ENCODE measurements at regions not wholly inside any gene's neighbourhood (a gene's known extent, or its start where the extent isn't known, plus 50 kb on each side); places are given as distances from the start of the nearest gene placed in this dataset.
"Not testable (repeated sequence)": the region's sequence is repeated elsewhere in the genome, so short reads cannot be mapped to it uniquely, and the experiment has no call there.

GRCh38 chr11:3513311-3513710 lies 128.5 kb downstream of the ART5 start:
- DNase-seq: not testable (repeated sequence)

- not testable (repeated sequence) for DNase-seq
Measured at GRCh38 chr11:3512751-3513150, 129.0 kb downstream of the ART5 start.

DNA sequence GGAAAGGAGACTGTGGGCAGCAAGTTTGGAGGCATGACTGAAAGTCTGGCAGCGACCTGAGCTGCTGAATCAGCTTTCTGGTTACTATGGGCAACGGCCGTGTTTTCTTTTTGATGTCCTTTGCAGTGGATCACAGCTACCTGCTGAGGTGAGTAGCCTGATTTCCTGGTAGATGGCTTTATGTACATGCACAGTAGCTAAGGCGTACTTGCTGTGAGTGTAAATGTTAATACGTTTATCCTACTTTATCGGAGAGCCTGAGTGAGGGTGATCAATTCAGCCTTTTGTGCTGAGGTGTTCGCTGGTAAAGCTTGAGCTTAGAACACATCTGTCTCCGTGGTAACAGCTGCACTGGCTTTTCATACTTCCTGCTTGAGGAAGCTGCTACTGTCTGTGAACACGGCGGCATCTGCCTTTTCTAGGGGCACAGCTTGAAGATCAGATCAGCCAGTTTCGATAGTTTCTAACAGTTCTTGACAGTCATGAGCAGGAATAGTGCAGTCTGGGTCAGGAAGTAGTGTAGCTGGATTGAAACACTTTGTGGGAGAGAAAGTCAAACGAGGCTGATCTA lies 129.6 kb downstream of the ART5 start:
- DNase-seq: not testable (repeated sequence)

- DNase-seq: not testable (repeated sequence)
Measured at GRCh38 chr11:3511416-3512132, 130.2 kb downstream of the ART5 start.

- DNase-seq: not testable (repeated sequence)
Measured at GRCh38 chr11:3509563-3509962, 130.6 kb upstream of the ZNF195 start.

- not testable (repeated sequence) for DNase-seq
Measured at GRCh38 chr11:3499198-3499597, 120.3 kb upstream of the ZNF195 start.

DNA sequence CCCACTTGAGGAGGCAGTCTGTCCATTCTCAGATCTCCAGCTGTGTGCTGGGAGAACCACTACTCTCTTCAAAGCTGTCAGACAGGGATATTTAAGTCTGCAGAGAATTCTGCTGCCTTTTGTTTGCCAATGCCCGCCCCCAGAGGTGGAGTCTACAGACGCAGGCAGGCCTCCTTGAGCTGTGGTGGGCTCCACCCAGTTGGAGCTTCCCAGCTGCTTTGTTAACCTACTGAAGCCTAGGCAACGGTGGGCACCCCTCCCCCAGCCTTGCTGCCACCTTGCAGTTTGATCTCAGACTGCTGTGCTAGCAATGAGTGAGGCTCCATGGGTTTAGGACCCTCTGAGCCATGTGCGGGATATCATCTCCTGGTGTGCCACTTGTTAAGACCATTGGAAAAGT lies 119.4 kb upstream of the ZNF195 start:
- not testable (repeated sequence) for DNase-seq

- DNase-seq: not testable (repeated sequence)
Measured at GRCh38 chr11:3493152-3493551, 114.2 kb upstream of the ZNF195 start.

GRCh38 chr11:3488003-3488402 lies 109.1 kb upstream of the ZNF195 start:
- not testable (repeated sequence) for DNase-seq

GRCh38 chr11:3485737-3486136 lies 106.8 kb upstream of the ZNF195 start:
- not testable (repeated sequence) for DNase-seq

DNA sequence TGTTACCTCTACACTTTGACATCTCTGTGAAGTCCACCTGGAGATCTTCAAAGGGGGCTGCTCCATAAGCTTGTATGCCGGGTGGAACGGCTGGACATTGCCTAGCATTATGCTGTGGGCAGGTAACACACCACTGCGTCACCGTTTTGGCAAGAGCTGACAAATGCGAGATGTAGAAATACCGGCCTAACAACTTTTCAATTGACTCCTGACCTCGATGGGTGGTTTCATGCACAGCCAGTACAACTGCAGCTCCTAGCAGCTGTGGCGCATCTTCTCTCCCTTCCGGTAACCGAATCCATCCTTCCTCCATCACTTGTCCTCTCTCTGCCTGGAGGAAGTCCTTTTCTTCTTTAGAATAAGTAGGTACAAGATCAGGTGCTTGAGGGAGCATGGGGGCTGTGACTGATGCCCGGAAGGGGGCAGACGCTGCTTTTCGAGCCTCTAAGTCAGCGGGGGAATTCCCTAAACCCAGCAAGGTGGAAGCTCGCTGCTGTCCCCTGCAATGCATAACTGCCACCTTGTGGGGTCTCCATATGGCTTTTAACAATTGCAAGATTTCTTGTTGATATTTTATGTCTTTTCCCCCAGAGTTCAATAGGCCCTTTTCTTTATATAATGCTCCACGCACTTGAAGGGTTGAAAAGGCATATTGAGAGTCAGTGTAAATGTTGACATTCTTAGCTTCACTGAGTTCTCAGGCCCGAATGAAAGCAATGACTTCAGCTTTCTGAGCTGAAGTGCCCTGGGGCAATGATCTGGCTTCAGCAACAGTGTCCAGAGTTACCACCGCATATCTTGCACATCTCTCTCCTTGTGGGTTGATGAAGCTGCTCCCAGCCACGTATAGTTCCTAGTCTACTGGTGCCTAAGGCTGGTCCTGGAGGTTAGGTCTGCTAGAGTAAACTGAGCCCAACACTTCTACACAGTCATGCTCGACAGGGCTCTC lies 98.3 kb upstream of the ZNF195 start:
- not testable (repeated sequence) for DNase-seq

GRCh38 chr11:3476084-3476936 lies 97.4 kb upstream of the ZNF195 start:
- not testable (repeated sequence) for DNase-seq

DNA sequence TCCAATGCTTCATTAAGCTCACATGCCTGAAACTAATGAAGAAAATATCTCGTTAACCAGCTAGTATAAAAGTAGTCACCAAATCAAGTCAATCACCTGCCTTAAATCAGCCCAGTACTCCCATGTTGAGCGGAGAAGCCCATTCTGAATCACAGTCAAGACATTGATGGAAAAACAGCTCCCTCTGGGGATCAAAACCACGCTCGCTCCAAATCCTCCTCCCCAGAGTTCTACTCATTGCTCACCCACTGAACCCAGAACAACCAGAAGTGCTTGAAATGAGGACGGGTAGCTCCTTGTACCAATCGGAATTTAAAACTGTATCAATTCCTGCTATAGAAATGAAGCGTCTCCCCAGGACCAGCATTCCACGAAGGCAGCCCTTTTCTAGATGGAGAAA lies 90.0 kb upstream of the ZNF195 start:
- DNase-seq: not testable (repeated sequence)

DNA sequence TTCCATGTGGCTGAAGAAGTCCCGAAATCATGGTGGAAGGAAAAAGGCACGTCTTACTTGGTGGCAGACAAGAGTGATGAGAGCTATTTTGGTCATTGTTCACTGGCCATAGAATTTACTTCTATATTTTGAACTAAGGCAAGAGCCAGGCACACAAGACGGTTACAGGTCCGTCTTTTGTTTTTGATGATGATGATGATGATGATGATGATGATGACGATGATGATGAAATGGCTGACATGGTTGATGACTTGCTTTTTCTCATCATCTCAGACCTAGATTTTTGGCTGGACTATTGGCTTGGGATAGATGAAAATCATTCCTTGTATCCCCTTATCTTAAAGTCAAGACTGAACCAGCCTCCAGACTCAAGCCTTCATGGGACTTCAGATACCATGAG lies 88.7 kb upstream of the ZNF195 start:
- not testable (repeated sequence) for DNase-seq

GRCh38 chr11:3455666-3456065 lies 76.7 kb upstream of the ZNF195 start:
- not testable (repeated sequence) for DNase-seq

GRCh38 chr11:3454844-3455243 lies 75.9 kb upstream of the ZNF195 start:
- DNase-seq: peak; percentile 54

GRCh38 chr11:3453596-3454256 lies 74.8 kb upstream of the ZNF195 start:
- not testable (repeated sequence) for DNase-seq

GRCh38 chr11:3450822-3451221 lies 71.9 kb upstream of the ZNF195 start:
- DNase-seq: not testable (repeated sequence)

- not testable (repeated sequence) for DNase-seq
Measured at GRCh38 chr11:3445535-3445934, 66.6 kb upstream of the ZNF195 start.

GRCh38 chr11:3444420-3444744 lies 65.4 kb upstream of the ZNF195 start:
- DNase-seq: not testable (repeated sequence)

DNA sequence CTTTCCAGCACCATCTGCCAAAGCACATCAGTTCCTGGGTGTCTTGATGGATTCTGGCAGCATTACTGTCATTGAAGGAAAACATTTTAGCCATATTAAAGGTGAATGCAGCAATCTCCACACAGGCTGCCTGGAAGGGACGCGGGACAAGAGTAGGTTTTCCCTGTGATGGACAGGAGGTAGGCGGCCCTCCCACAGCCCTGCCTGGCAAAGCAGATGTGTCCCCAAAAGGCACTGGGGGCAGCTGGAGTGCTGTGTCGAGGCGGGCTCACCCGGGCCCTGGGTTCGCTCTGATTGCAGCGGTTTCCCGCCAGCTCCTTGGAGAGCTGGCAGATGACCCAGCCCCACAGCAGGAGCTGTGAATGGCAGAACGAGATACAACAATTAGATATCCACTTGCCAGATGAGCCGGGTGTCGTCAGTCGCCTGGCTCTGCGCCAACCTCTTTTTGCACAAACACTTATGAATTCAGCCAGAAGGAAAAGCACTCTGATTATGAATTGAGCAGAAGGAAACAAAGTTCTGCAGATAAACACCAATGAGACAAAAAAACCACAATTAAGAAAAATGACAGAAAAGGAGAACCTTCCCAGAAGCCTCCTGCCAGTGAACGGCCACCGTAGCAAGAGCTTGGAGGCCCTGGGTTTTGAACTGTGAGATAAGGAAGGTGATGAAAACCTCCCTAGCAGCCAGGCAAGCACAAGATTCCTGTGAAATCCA lies 64.9 kb upstream of the ZNF195 start:
- not testable (repeated sequence) for DNase-seq

Measured in fibroblast of skin of right biceps (primary cell).